Hematopoietic multipotent progenitor cell treated with erythropoietin and hydrocortisone succinate and interleukin-3 and kit ligand, for 4 days (in vitro differentiated cells): ENCODE measurements at regions not wholly inside any gene's neighbourhood (a gene's known extent, or its start where the extent isn't known, plus 50 kb on each side); places are given as distances from the start of the nearest gene placed in this dataset.
"Not testable (repeated sequence)": the region's sequence is repeated elsewhere in the genome, so short reads cannot be mapped to it uniquely, and the experiment has no call there.

ENCODE experiments used
- DNase-seq: peaks from one replicate; pipeline ENCODE4 v3.0.0-alpha.2; 2015

DNA sequence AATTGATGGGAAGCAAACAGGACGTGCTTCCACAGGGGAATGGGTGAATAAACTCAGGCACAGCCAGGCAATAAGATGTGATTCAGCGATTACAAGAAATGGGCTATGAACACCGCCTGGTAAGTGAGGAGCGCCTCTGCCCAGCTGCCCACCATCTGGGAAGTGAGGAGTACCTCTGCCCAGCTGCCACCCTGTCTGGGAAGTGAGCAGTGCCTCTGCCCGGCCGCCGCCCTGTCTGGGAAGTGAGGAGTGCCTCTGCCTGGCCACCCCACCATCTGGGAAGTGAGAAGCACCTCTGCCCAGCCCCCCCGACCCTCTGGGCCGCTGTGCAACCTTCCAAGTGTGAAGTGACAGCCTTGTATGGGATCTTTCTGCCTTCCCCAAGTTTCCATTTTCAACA lies 73.2 kb upstream of the PRR5 start:
- DNase-seq = no peak

DNA sequence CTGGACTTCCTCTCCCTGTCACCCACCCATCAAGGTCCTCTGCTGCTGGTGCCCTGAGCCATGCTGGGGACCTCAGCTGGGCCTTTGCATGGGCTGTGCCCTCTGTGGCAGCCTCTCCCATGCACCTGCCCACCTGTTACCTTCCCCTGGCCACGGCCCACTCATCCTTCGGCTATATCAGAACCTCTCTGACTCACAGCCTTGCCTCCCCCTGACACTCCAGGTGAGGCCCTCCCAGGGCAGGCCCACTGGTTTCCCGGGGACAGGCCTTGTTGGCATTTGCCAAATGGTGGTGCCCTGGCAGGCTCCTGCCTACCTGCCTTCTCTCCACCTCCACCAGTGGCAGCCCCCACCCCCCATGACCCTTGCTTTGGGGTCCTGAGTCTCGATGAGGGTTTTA lies 73.7 kb upstream of the PRR5 start:
- DNase-seq = no peak

DNA sequence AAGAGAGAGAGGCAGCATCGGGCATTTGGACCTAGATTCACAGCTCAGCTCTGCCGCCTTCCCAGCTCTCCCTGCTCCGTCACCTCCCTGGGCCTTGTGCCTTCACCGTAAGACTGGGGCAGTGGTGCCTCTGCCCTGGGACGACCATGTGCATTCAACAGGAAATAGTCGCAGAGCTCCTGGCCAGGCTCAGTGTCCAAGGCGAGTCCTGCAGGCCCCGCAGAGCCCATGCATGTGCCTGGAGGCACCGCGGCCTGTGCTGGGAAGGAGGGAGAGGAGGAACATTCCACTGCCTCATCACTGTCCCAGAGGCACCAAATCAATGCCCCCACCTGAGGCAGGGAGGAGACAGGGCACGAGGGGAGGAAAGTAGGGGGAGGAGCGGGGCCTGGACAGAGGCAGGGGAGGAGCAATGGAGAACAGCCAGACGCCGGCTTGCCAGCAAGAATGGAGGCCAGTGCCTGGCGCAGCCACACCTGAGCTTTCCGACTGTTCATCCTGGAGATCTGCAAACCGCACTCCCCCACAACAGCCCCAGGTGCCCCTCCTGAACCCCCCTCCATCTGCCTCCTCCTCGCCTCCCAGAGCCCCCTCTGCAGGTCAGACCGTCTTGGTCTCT lies 74.4 kb upstream of the PRR5 start:
- DNase-seq = no peak

DNA sequence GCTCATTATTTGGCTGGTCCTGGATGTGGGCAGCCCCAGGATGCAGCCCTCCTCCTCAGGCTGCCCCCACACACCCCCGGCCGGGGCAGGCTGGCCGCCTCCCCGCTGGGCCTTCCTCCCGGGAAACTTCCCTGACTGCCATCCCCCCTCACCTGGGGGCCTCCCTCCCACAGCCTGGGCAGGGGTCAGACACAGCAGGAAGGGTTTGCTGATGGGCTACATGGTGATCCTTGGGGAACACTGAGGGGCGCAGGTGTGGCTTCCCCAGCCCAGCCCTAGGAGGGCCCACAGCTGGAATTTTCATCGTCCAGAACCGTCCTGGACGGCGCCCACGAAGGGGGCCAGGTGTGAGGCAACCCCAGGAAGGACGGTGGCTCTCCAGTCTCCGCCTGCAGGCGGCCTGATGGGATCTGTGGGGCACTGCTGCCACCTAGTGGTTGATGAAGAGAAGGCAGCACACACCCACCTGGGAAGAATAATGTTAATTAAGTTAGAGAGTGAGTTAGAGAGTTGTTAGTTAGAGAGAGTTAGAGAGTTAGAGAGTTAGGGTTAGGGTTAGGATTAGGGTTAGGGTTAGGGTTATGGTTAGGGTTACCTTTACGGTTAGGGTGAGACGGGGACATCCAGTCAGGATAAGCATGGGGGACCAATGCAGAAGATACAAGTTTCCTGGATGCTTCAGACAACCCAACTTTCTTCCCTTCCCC lies 75.9 kb upstream of the PRR5 start:
- peak; percentile 83 for DNase-seq

DNA sequence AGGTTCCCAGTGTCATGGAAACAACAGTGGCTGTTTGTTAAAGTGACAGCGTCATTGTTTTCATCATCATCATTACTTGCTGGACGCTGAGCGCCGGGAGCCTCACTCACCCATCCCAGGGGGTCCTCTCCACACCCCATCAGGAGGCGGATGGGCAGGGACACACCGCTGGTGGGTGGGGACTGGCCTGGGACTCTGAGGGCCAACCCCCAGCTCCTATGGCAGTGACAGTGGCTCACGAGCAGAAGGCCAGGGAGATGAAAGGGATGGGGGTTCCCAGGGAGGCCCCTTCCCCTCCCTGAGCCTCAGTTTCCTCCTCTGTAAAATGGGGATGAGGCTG lies 76.6 kb upstream of the PRR5 start:
- no peak for DNase-seq

DNA sequence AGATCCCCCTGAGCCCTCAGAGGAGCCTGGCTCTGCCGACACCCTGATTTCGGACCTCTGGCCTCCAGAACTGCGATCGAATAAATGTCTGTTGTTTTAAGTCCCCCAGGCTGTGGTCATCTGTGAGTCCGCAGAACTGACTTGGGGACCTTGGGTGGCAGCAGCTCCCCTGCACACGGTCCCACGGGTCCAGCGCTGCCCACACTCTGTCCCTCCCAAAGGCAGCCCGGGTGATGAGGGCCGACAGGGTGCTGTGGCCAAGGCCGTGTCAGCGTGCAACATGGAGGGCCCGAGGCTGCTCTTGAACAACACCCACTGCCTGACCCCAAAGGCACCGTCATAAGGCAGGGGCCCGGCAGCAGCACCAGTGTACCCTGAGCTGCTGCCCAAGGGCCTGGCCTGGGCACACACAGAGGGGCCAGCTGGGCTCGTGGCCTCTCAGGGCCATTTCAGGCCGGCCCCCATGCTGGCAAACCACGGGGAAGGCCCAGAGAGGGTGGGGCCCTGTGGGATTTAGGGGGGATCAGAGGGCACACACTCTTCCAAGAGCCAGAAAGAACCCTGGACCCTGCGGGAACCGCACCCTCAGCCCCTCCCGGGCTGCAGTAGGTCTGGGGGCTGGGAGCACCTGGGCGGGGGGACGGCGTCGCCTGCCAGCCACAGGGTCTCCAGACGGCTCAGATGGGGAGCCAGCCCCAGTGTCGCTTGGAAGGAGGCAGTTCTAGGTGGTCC lies 77.1 kb upstream of the PRR5 start:
- no peak for DNase-seq

DNA sequence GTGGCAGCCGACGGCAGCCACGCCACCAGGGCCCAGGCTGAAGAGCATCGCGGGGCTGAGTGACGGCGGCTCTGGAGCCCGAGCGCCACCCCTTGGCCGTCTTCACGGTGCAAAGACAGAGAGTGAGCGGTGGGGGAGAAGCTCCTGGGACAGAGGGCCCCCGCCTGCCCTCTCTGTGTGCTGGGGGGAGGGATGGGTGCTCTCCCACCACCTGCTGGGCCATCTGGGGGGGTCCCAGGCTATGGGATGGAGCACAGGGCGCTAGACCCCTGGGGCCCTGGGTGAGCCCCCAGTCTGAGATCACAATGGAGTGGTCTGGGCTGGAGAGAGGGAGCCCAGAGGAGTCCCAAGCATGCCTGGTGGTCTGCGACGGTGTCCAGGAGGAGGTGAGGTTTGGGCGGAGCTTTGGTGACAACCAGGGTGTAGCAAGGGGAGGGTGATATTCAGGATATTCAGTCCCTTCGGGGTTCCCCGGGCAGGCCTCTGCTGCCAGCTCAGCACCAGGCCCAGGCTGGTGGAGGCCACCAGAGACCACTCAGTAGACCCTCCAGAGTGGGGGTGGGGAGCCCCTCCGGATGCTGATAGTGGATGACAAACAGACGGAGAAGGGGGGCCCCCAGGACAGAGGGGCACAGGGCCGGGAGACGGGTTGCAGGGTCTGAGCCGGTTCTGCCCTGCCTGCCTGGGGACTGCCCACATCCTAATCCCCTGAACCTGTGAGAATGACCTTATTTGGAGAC lies 78.1 kb upstream of the PRR5 start:
- peak; percentile 38 for DNase-seq

DNA sequence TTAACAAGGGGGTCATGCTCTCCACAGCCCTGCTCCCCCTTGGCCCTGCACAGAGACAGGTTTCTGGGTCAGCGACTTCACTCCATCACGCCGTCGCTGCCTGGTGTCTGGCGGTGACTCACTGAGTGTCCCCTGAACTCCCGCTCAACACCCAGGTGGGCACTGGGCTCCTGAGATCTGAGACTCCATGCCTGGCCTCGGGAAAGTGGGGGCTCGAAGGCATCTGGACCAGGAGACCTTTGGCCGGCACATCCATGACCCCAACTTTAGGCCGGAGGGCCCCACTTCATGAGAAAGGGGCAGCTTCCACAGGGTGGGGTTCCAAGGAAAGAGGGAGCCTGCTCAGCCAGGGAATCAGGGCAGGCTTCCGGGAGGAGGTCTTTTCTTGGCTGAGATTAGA lies 79.3 kb upstream of the PRR5 start:
- no peak for DNase-seq

DNA sequence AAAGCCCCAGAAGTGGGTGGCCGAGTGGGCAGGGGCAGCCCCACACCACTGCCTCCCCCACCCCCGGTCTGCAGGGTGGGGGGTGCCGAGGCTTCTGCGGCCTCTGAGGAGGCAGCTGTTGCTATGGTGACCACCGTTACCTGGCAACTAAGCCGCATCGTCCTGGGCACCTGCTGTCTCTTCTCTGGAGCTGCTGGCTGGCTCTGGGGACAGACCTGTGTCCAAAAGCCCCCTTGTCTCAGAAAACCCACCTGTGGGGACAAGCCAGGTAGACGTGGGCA lies 79.9 kb upstream of the PRR5 start:
- no peak for DNase-seq

DNA sequence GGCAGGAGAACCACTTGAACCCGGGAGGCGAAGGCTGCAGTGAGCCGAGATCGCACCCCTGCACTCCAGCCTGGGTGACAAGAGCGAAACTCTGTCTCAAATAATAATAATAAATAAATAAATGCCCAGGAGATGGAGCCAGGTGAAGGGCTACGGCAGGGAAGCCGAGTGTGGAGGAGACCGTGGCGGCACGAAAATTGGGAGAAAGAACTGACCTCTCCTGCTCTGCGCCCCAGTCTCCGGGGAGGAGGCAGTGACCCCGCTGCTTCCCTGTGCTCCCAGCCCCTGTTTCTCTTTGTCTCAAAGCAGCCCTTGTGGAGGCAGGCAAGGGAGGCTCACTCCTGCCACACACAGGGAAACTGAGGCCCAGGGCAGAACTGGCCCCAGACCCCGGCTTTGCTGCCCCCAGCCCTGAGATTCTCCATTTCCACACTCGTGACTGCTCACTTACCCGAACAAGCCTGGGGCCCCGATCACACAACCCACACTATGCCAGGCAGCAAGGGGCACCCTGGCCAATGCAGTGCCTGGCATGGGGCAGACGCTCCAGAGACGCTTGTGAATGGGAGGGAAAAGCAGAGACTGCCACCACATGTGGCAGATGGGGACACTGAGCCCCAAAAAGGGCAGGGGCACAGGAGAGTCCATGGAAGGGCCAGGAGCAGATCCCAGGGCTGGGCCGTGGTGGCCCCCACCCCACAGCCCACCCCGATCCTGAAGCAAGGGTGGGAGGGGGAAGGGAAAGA lies 80.4 kb upstream of the PRR5 start:
- no peak for DNase-seq

DNA sequence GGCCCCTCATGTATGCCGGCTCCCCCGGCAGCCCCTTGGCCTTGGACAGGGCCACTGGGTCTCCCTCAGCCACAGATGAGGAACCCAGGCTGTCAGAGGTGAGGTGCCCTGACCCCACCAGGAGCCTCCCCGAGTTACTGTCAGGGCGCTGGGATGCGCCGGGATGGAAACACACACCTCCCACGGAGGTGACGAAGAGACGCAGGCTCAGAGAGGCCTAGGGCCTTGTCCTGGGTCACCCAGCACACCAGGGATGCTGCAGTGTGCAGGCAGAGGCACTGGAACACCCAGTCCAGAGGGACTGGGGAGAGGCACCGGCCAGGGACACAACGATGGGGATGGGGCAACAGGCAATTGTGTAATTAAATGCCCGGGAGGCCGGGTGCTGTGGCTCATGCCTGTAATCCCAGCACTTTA lies 81.2 kb upstream of the PRR5 start:
- no peak for DNase-seq

DNA sequence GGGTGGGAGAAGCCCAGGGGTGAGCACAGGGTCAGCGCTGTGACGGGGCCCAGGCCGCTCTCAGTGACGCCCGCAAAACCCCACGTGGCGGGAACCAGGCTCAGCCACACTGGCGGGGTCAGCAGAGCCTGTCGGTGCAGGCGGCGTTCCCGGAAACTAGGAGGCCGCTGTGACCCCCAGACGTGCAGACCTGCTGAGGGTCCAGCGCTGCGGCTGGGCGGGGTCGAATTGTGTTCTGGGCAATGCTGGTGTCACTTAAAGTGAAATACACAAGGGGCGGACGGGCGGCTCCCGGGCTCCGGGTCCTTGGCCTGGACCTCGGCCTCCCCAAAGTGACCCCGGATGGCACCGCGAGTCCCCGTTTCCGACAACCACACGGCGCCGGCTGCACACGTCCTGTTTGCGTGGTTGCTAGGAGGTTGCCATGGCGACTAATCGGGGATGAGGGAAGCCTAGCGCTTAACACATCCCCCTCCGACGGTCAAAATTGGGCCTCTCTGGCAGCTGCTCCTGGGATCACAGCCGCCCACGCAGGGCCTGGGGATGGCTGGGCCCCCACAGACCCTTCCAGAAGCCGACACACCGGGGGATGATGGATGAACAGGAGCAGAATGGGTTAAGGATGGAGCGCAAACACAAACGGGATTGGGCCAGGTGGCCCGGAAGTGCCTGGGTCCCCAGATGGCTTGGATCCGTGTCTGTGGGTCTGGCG lies 81.7 kb upstream of the PRR5 start:
- DNase-seq = peak; percentile 87

DNA sequence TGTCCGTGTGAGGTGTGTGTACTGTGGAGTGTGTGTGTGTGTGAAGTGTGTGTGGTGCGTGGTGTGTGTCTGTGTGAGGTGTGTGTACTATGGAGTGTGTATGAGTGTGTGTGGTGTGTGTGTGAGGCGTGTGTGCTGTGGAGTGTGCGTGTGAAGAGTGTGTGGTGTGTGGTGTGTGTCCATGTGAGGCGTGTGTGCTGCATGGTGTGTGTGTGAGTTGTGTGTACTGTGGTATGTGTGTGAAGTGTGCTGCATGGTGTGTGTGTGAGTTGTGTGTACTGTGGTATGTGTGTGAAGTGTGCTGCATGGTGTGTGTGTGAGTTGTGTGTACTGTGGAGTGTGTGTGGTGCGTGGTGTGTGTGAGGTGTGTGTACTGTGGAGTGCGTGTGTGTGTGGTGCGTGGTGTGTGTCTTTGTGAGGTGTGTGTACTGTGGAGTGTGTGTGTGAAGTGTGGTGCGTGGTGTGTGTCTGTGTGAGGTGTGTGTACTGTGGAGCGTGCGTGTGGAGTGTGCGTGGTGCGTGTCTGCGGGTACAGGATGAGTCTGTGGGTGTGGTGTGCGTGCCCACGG lies 82.4 kb upstream of the PRR5 start:
- DNase-seq = not testable (repeated sequence)

DNA sequence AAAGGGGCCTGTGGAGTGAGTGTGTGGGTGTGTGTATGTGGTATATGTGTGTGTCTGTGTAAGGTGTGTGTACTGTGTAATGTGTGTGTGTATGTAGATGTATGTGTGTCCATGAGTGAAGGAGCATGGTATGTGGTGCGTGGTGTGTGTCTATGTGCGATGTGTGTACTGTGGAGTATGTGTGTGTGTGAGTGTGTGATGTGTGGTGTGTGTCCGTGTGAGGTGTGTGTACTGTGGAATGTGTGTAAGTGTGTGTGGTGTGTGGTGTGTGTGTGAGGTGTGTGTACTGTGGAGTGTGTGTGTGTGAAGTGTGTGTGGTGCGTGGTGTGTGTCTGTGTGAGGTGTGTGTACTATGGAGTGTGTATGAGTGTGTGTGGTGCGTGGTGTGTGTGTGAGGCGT lies 83.1 kb upstream of the PRR5 start:
- not testable (repeated sequence) for DNase-seq

DNA sequence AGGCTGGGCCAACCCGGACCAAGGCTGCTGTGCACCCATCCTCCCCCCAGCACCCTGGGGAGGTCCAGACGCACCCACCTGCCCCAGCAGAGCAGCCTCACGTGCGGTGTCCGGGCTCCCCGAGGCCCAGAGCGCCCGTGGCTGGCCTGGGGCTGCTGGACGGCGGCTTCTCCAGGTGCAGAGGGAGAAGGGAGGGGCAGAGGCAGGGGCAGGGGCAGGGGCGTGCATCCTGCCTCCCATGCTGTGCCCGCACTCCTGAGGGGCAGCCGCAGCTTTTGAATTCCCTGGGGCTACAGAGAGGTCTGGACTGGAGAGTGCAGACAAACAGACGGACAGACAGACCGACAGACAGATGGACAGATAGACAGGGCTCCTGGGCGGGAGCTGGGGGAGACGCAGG lies 83.6 kb upstream of the PRR5 start:
- no peak for DNase-seq

DNA sequence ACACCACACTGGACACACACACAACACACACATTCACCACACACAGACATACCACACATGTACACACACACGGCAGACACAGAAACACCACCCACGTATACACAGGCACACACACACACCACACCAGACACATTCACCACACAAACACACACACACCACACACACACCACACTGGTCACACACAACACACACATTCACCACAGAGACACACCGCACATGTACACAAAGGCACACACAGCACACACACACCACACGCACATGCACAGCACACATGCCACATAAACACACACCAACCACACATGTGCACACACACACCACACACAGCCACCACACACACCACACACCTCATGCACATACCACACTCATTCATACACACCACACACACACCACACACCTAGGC lies 84.2 kb upstream of the PRR5 start:
- no peak for DNase-seq

DNA sequence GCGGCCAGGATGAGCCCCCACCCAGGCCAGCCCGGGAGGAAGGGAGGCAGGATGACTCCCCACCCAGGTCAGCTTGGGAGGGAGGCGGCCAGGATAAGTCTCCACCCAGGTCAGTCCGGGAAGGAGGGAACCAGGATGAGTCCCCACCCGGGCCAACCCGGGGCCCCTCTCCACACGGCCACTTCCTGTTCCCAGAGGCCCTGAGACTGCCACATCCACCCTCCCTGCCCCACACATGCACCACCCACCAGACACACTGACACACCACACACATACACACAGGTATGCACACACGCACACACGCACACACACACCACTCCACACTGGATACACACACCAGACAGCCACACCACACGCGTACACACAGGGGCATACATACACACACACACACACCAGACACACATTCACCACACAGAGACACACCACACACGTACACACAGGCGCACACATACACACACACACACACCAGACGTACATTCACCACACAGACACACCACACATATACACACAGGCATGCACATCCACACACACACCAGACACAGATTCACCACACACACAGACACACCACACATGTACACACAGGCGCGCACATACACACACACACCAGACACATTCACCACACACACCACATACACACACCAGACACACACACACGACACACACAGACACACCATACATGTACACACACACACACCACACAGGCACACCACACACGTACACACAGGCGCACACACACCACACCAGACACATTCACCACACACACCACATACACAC lies 84.9 kb upstream of the PRR5 start:
- DNase-seq = no peak

DNA sequence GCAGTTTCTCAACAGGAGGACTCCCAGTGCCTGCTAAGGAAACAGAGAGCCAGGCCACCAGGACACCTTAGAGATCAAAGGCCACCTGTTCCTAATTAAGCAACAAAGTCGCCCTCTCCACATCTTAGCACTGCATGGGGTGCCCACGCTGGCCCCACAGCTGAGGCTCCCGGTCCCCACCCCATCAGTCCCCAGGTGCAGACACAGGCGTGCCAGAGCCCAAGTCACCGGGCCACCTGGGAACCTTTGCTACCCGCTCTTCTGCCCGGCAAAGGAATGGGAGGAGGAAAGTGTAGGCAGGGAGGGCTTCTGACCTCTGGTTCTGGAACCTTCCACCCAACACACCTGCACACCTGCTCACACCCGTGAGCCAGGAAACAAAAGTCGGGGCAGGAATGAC lies 85.5 kb upstream of the PRR5 start:
- no peak for DNase-seq

DNA sequence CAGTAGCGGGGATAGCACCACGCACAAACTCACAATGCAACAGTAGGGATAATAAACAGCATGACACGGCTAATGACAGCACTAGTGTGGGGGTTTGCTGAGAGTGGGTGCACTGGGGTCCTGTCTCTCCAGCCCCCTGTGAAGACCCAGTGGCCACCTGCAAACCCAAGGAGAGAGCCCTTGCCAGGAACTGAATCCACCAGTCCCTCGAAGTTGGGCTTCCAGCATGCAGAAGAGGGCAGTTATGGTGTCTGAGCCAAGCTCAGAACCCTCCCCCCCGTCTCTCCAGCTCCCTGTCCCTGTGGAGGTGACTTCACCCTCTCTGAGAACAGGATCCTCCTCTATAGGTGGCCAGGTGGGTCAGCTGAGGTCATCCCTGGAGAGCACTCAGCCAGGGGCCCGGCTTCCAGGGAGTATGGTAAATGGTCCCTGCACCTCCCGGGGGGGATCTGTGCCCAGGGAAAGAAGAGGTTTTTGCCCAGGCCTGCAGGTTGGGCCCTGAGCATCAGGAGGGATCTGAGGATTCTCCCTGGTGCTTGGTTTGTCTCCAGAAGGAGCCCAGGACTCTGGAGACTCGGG lies 86.3 kb upstream of the PRR5 start:
- DNase-seq = no peak

DNA sequence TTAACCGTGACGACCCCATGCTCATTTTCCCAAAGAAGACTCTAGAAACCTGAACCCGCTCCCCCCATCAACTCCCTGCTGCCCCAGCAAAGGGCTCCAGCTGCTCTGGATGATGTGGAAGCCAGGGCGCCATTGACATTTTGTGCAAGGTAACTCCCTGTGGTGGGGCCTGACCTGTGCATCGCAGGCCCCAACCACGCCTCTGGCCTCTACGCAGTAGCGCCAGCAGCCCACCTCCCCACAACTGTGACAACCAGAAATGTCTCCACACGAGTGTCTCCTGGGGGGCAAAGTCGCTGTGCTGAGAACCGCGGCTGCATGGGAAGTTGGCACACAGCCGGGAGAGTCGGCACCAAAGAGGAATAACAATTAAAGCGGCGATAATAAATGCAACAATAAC lies 86.9 kb upstream of the PRR5 start:
- DNase-seq = no peak

DNA sequence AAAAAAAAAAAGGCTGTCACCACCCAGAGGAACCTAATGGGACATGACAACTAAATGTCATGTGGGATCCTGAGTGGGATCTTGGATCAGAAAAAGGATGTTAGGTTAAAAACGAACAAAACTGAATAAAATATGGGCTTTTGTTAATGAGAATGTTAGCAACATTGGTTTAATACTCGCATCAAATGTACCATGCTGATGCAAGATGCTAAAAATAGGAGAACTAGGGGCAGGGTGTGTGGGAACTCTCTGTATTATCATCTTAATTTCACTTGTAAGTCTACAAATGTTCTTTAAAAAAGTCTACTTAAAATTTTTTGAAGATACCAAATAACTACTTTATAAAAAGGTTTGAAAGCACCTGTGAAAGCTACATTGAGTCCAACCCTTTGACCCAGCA lies 88.8 kb upstream of the PRR5 start:
- no peak for DNase-seq
